ENCODE measurements at regions not wholly inside any gene's neighbourhood (a gene's known extent, or its start where the extent isn't known, plus 50 kb on each side); places are given as distances from the start of the nearest gene placed in this dataset.

GRCh38 chr2:147681093-147681492 lies 163.7 kb upstream of the ACVR2A start:
- ATAC-seq = no peak

GRCh38 chr2:147679955-147680531 lies 164.8 kb upstream of the ACVR2A start:
- TF ChIP-seq CREB5 (CRISPR knock-in tag; IDR thresholded peaks at IDR 0.05; ENCODE audit: low read depth) (no peak), ZFP3 (CRISPR knock-in tag; IDR thresholded peaks at IDR 0.05) (no peak), ARNTL (CRISPR knock-in tag; IDR thresholded peaks at IDR 0.05; ENCODE audit: borderline replicate concordance, low read depth) (no peak), GLIS3 (CRISPR knock-in tag; IDR thresholded peaks at IDR 0.05) (no peak), PPARA (CRISPR knock-in tag; IDR thresholded peaks at IDR 0.05; ENCODE audit: borderline replicate concordance) (no peak), ESRRG (CRISPR knock-in tag; IDR thresholded peaks at IDR 0.05) (no peak), CSDC2 (CRISPR knock-in tag; IDR thresholded peaks at IDR 0.05) (no peak), OSR1 (CRISPR knock-in tag; IDR thresholded peaks at IDR 0.05) (no peak), TSHZ2 (CRISPR knock-in tag; IDR thresholded peaks at IDR 0.05) (no peak), ZFP30 (CRISPR knock-in tag; IDR thresholded peaks at IDR 0.05) (no peak), TOX (CRISPR knock-in tag; IDR thresholded peaks at IDR 0.05; ENCODE audit: borderline replicate concordance) (no peak)

More at GRCh38 chr2:147681093-147681492, 163.7 kb upstream of the ACVR2A start:
- no peak for TF ChIP-seq ESRRG (CRISPR knock-in tag; IDR thresholded peaks at IDR 0.05)
- no peak for TF ChIP-seq GLIS3 (CRISPR knock-in tag; IDR thresholded peaks at IDR 0.05)
- no peak for TF ChIP-seq PATZ1 (CRISPR knock-in tag; IDR thresholded peaks at IDR 0.05; ENCODE audit: borderline replicate concordance)
- no peak for TF ChIP-seq CREB5 (CRISPR knock-in tag; IDR thresholded peaks at IDR 0.05; ENCODE audit: low read depth)

GRCh38 chr2:147679191-147679954 lies 165.5 kb upstream of the ACVR2A start:
- TF ChIP-seq TOX (CRISPR knock-in tag; IDR thresholded peaks at IDR 0.05; ENCODE audit: borderline replicate concordance) = no peak
- no peak for TF ChIP-seq CSRNP3 (CRISPR knock-in tag; IDR thresholded peaks at IDR 0.05)
- no peak for TF ChIP-seq RARB (CRISPR knock-in tag; IDR thresholded peaks at IDR 0.05)
- no peak for TF ChIP-seq CSDC2 (CRISPR knock-in tag; IDR thresholded peaks at IDR 0.05)
- no peak for TF ChIP-seq PPARA (CRISPR knock-in tag; IDR thresholded peaks at IDR 0.05; ENCODE audit: borderline replicate concordance)
- no peak for TF ChIP-seq ISL1 (CRISPR knock-in tag; IDR thresholded peaks at IDR 0.05)
- ATAC-seq = no peak

More at GRCh38 chr2:147679955-147680531, 164.8 kb upstream of the ACVR2A start:
- ATAC-seq = no peak

- no peak for ATAC-seq
- no peak for TF ChIP-seq SNAI2 (CRISPR knock-in tag; IDR thresholded peaks at IDR 0.05)
- no peak for TF ChIP-seq POU6F1 (CRISPR knock-in tag; IDR thresholded peaks at IDR 0.05; ENCODE audit: borderline replicate concordance, low read depth)
- TF ChIP-seq ZNF565 (CRISPR knock-in tag; conservative IDR thresholded peaks at IDR 0.05; ENCODE audit: low read depth) = no peak
- no peak for TF ChIP-seq TOX (CRISPR knock-in tag; IDR thresholded peaks at IDR 0.05; ENCODE audit: borderline replicate concordance)
- no peak for TF ChIP-seq PATZ1 (CRISPR knock-in tag; IDR thresholded peaks at IDR 0.05; ENCODE audit: borderline replicate concordance)
- no peak for TF ChIP-seq OSR1 (CRISPR knock-in tag; IDR thresholded peaks at IDR 0.05)
- TF ChIP-seq BACH2 (CRISPR knock-in tag; IDR thresholded peaks at IDR 0.05; ENCODE audit: borderline replicate concordance) = no peak
- no peak for TF ChIP-seq TCF4 (CRISPR knock-in tag; IDR thresholded peaks at IDR 0.05; ENCODE audit: borderline replicate concordance)
- no peak for TF ChIP-seq CSRNP3 (CRISPR knock-in tag; IDR thresholded peaks at IDR 0.05)
Measured at GRCh38 chr2:147665105-147665504, 179.7 kb upstream of the ACVR2A start.
